Activated B cell treated with CpG ODN at 0.5 μM for 24 hours (primary cell): ENCODE measurements at regions not wholly inside any gene's neighbourhood (a gene's known extent, or its start where the extent isn't known, plus 50 kb on each side); places are given as distances from the start of the nearest gene placed in this dataset.
"Not testable (repeated sequence)": the region's sequence is repeated elsewhere in the genome, so short reads cannot be mapped to it uniquely, and the experiment has no call there.

Experiments
- ATAC-seq: fragments of 200-7000 bp; cut with Tn5 transposase; one replicate; pipeline ENCODE4 v1.10.0; 2021; ENCODE audit warnings: low read depth, mild to moderate bottlenecking, moderate library complexity
- CTCF ChIA-PET: fragments of 350-600 bp; sonication (Branson Sonifier 250); formaldehyde crosslinking; loops from one replicate; lab custom pipeline; 2021; ENCODE audit warnings: antibody characterized with exemption; lab: Charles Lee
- POLR2A ChIA-PET: fragments of 350-600 bp; sonication (Branson Sonifier 250); formaldehyde crosslinking; loops from one replicate; lab custom pipeline; 2021; ENCODE audit warnings: antibody characterized with exemption; lab: Charles Lee
- DNase-seq: peaks from one replicate; pipeline ENCODE4 v3.0.0; 2022
- H3K27ac Mint-ChIP-seq: one replicate; pipeline ENCODE4 v1.8.0; 2020; ENCODE audit warnings: mixed read lengths
- H3K27me3 Mint-ChIP-seq: one replicate; pipeline ENCODE4 v1.8.0; 2021; ENCODE audit warnings: mixed read lengths
- H3K36me3 Mint-ChIP-seq: one replicate; pipeline ENCODE4 v1.8.0; 2021; ENCODE audit warnings: low read depth, mixed read lengths
- H3K4me1 Mint-ChIP-seq: one replicate; pipeline ENCODE4 v1.8.0; 2021; ENCODE audit warnings: mixed read lengths
- H3K4me3 Mint-ChIP-seq: one replicate; pipeline ENCODE4 v1.8.0; 2020; ENCODE audit warnings: mild to moderate bottlenecking, mixed read lengths
- H3K9me3 Mint-ChIP-seq: one replicate; pipeline ENCODE4 v1.8.0; 2020; ENCODE audit warnings: mixed read lengths
- intact Hi-C: fragments of 100-400 bp; cut with micrococcal nuclease; formaldehyde crosslinking; loops from one replicate; pipeline ENCODE4 v1.15.1; 2024
- TF ChIP-seq, protein P1 (sequence below): fragments of 200-600 bp; IDR thresholded peaks from one replicate; pipeline ENCODE4 v1.8.0; 2022; ENCODE audit warnings: antibody characterized with exemption, mild to moderate bottlenecking

GRCh38 chr20:52004018-52004417 is 187.6 kb downstream of the ZFP64 start:
- intact Hi-C loops: no loop called here
- no peaks in the 10 kb centered on the region for H3K9me3 Mint-ChIP-seq
- no peak for DNase-seq
- H3K27me3 Mint-ChIP-seq: peaks cover 12% of the 10 kb centered on the region
- ChIA-PET POLR2A (no interaction called here), CTCF (no interaction called here)
- no peaks in the 10 kb centered on the region for H3K36me3 Mint-ChIP-seq
- no peaks in the 10 kb centered on the region for H3K4me1 Mint-ChIP-seq
- ATAC-seq: no peak
- TF ChIP-seq, protein P1, sequence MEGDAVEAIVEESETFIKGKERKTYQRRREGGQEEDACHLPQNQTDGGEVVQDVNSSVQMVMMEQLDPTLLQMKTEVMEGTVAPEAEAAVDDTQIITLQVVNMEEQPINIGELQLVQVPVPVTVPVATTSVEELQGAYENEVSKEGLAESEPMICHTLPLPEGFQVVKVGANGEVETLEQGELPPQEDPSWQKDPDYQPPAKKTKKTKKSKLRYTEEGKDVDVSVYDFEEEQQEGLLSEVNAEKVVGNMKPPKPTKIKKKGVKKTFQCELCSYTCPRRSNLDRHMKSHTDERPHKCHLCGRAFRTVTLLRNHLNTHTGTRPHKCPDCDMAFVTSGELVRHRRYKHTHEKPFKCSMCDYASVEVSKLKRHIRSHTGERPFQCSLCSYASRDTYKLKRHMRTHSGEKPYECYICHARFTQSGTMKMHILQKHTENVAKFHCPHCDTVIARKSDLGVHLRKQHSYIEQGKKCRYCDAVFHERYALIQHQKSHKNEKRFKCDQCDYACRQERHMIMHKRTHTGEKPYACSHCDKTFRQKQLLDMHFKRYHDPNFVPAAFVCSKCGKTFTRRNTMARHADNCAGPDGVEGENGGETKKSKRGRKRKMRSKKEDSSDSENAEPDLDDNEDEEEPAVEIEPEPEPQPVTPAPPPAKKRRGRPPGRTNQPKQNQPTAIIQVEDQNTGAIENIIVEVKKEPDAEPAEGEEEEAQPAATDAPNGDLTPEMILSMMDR: no peak
- H3K27ac Mint-ChIP-seq: no peak overlapping the region
- H3K4me3 Mint-ChIP-seq: no peak overlapping the region

- Mint-ChIP-seq H3K36me3 (no peaks in the 10 kb centered on the region), H3K27me3 (peaks cover 12% of the 10 kb centered on the region), H3K27ac (no peak overlapping the region), H3K9me3 (no peaks in the 10 kb centered on the region), H3K4me1 (no peaks in the 10 kb centered on the region), H3K4me3 (no peak overlapping the region)
- DNase-seq (no peak), ATAC-seq (no peak)
- ChIA-PET CTCF (no interaction called here), POLR2A (no interaction called here)
- intact Hi-C loops: no loop called here
- TF ChIP-seq, protein P1: no peak
These were observed 188.2 kb downstream of the ZFP64 start for GRCh38 chr20:52003415-52003814.

- ChIA-PET CTCF (no interaction called here), POLR2A (no interaction called here)
- no peaks in the 10 kb centered on the region for H3K36me3 Mint-ChIP-seq
- H3K4me3 Mint-ChIP-seq: no peak overlapping the region
- no peak overlapping the region for H3K27ac Mint-ChIP-seq
- intact Hi-C loops: no loop called here
- no peaks in the 10 kb centered on the region for H3K4me1 Mint-ChIP-seq
- H3K27me3 Mint-ChIP-seq: peaks cover 12% of the 10 kb centered on the region
- DNase-seq: no peak
- no peaks in the 10 kb centered on the region for H3K9me3 Mint-ChIP-seq
- TF ChIP-seq, protein P1: no peak
- no peak for ATAC-seq
These were observed 189.4 kb downstream of the ZFP64 start for GRCh38 chr20:52001999-52002666.

GRCh38 chr20:51997281-51997936 is 194.2 kb downstream of the ZFP64 start:
- POLR2A ChIA-PET, H3K27me3 Mint-ChIP-seq, intact Hi-C loops, H3K4me3 Mint-ChIP-seq, CTCF ChIA-PET, H3K27ac Mint-ChIP-seq, ATAC-seq, H3K9me3 Mint-ChIP-seq, H3K36me3 Mint-ChIP-seq, DNase-seq, H3K4me1 Mint-ChIP-seq: not testable (repeated sequence)

- H3K27me3 Mint-ChIP-seq: no peaks in the 10 kb centered on the region
- CTCF ChIA-PET: no interaction called here
These were observed 193.2 kb upstream of the SALL4 start for GRCh38 chr20:51995551-51995951.

More at GRCh38 chr20:51995551-51995951, 193.2 kb upstream of the SALL4 start:
- TF ChIP-seq, protein P1: no peak
- intact Hi-C loops: no loop called here
- Mint-ChIP-seq H3K4me1 (no peaks in the 10 kb centered on the region), H3K4me3 (no peak overlapping the region), H3K9me3 (no peaks in the 10 kb centered on the region), H3K36me3 (no peaks in the 10 kb centered on the region), H3K27ac (no peak overlapping the region)
- no peak for ATAC-seq
- DNase-seq: no peak
- POLR2A ChIA-PET: no interaction called here
